CD4-positive, CD25-positive, alpha-beta regulatory T cell (primary cell): ENCODE measurements at regions not wholly inside any gene's neighbourhood (a gene's known extent, or its start where the extent isn't known, plus 50 kb on each side); places are given as distances from the start of the nearest gene placed in this dataset.

Experiments used
- ATAC-seq, 2 donors: fragments of 150-1000 bp; cut with Tn5 transposase; one replicate each; pipeline ENCODE4 v1.10.0; 2021; ENCODE audit warnings: low read depth in 2 of 2, moderate number of reproducible peaks in 2 of 2, moderate library complexity in 1 of 2
- DNase-seq, 3 donors: peaks; one replicate each; pipeline versions ENCODE4 v3.0.0 to v3.0.0-alpha.2; 2012 to 2022; ENCODE audit warnings: mixed read lengths in 1 of 3
- H3K27ac ChIP-seq: one replicate; pipeline ENCODE4 v1.7.0; 2013; ENCODE audit warnings: mild to moderate bottlenecking, low read length; ENCODE audit not compliant: insufficient read depth, poor library complexity, severe bottlenecking
- H3K27me3 ChIP-seq: one replicate; pipeline ENCODE4 v1.7.0; 2013; ENCODE audit warnings: low read length; ENCODE audit not compliant: control insufficient read depth, insufficient read depth
- H3K36me3 ChIP-seq: one replicate; pipeline ENCODE4 v1.7.0; 2013; ENCODE audit warnings: mild to moderate bottlenecking, low read length, moderate library complexity; ENCODE audit not compliant: control insufficient read depth, insufficient read depth
- H3K4me1 ChIP-seq: 2 replicates; pipeline ENCODE4 v1.7.0; 2013; ENCODE audit warnings: mild to moderate bottlenecking, low read length; ENCODE audit not compliant: insufficient read depth, control insufficient read depth, poor library complexity, severe bottlenecking
- H3K4me3 ChIP-seq: one replicate; pipeline ENCODE4 v1.7.0; 2013; ENCODE audit warnings: low read depth, mild to moderate bottlenecking, low read length, moderate library complexity
- H3K9me3 ChIP-seq, 2 experiments: 1 replicate in 1 of 2; 2 replicates in 1 of 2; pipeline ENCODE4 v1.7.0; 2013; ENCODE audit warnings: low read length in 2 of 2, mild to moderate bottlenecking in 1 of 2, moderate library complexity in 1 of 2; ENCODE audit not compliant: control insufficient read depth in 2 of 2
- H3K27ac Mint-ChIP-seq, 3 donors: one replicate each; pipeline ENCODE4 v1.8.0; 2020 to 2022; ENCODE audit warnings: mild to moderate bottlenecking in 3 of 3, mixed read lengths in 3 of 3, moderate library complexity in 2 of 3
- H3K27me3 Mint-ChIP-seq: one replicate; pipeline ENCODE4 v1.8.0; 2022; ENCODE audit warnings: mild to moderate bottlenecking, mixed read lengths
- H3K36me3 Mint-ChIP-seq: one replicate; pipeline ENCODE4 v1.8.0; 2020; ENCODE audit warnings: mixed read lengths
- H3K4me1 Mint-ChIP-seq, 4 donors: one replicate each; pipeline ENCODE4 v1.8.0; 2020 to 2022; ENCODE audit warnings: mixed read lengths in 4 of 4, mild to moderate bottlenecking in 1 of 4
- H3K4me3 Mint-ChIP-seq, 4 donors: one replicate each; pipeline ENCODE4 v1.8.0; 2020 to 2022; ENCODE audit warnings: mild to moderate bottlenecking in 4 of 4, mixed read lengths in 4 of 4, moderate library complexity in 3 of 4
- H3K9me3 Mint-ChIP-seq, 7 donors: one replicate each; pipeline ENCODE4 v1.8.0; 2020 to 2022; ENCODE audit warnings: mixed read lengths in 7 of 7, mild to moderate bottlenecking in 3 of 7, moderate library complexity in 2 of 7

- peaks cover 0 to 3% (median 0%) of the 10 kb centered on the region in 7 donors for H3K9me3 Mint-ChIP-seq
Observed at GRCh38 chr1:98298319-98298718, 363.2 kb upstream of the SNX7 start.

GRCh38 chr1:98296681-98297080, 364.8 kb upstream of the SNX7 start:
- no peak for DNase-seq
- Histone ChIP-seq H3K4me1 (no peaks in the 10 kb centered on the region), H3K27ac (no peak overlapping the region), H3K36me3 (no peaks in the 10 kb centered on the region), H3K27me3 (no peaks in the 10 kb centered on the region), H3K9me3 (no peaks in the 10 kb centered on the region), H3K4me3 (no peak overlapping the region)
- ATAC-seq: no peak
- Mint-ChIP-seq H3K9me3 (peaks cover 0 to 3% (median 0%) of the 10 kb centered on the region in 7 donors), H3K36me3 (no peaks in the 10 kb centered on the region), H3K4me3 (no peak overlapping the region), H3K27me3 (no peaks in the 10 kb centered on the region), H3K27ac (no peak overlapping the region), H3K4me1 (no peaks in the 10 kb centered on the region)

More at GRCh38 chr1:98298319-98298718, 363.2 kb upstream of the SNX7 start:
- Mint-ChIP-seq H3K27me3 (no peaks in the 10 kb centered on the region), H3K36me3 (no peaks in the 10 kb centered on the region), H3K4me3 (no peak overlapping the region), H3K4me1 (no peaks in the 10 kb centered on the region), H3K27ac (no peak overlapping the region)
- Histone ChIP-seq H3K4me1 (no peaks in the 10 kb centered on the region), H3K27ac (no peak overlapping the region), H3K27me3 (no peaks in the 10 kb centered on the region), H3K9me3 (no peaks in the 10 kb centered on the region), H3K4me3 (no peak overlapping the region), H3K36me3 (no peaks in the 10 kb centered on the region)
- no peak for DNase-seq
- no peak for ATAC-seq

GRCh38 chr1:98294127-98294526, 367.4 kb upstream of the SNX7 start:
- ATAC-seq: no peak

GRCh38 chr1:98292994-98293393, 368.5 kb upstream of the SNX7 start:
- H3K27ac ChIP-seq: no peak overlapping the region
- no peaks in the 10 kb centered on the region for H3K36me3 ChIP-seq
- Mint-ChIP-seq H3K27ac (no peak overlapping the region), H3K27me3 (no peaks in the 10 kb centered on the region), H3K36me3 (no peaks in the 10 kb centered on the region), H3K4me3 (no peak overlapping the region), H3K4me1 (no peaks in the 10 kb centered on the region), H3K9me3 (peaks cover 0 to 4% (median 1%) of the 10 kb centered on the region in 7 donors)
- DNase-seq (no peak), ATAC-seq (no peak)
- H3K9me3 ChIP-seq: no peaks in the 10 kb centered on the region
- H3K27me3 ChIP-seq: no peaks in the 10 kb centered on the region
- no peak overlapping the region for H3K4me3 ChIP-seq
- H3K4me1 ChIP-seq: no peaks in the 10 kb centered on the region

More at GRCh38 chr1:98294127-98294526, 367.4 kb upstream of the SNX7 start:
- H3K9me3 ChIP-seq: no peaks in the 10 kb centered on the region
- Mint-ChIP-seq H3K27ac (no peak overlapping the region), H3K4me1 (no peaks in the 10 kb centered on the region), H3K36me3 (no peaks in the 10 kb centered on the region), H3K4me3 (no peak overlapping the region), H3K9me3 (peaks cover 0 to 4% (median 1%) of the 10 kb centered on the region in 7 donors), H3K27me3 (no peaks in the 10 kb centered on the region)
- no peaks in the 10 kb centered on the region for H3K36me3 ChIP-seq
- no peaks in the 10 kb centered on the region for H3K4me1 ChIP-seq
- no peaks in the 10 kb centered on the region for H3K27me3 ChIP-seq
- DNase-seq: no peak
- no peak overlapping the region for H3K27ac ChIP-seq
- H3K4me3 ChIP-seq: no peak overlapping the region

GRCh38 chr1:98289311-98289710, 368.5 kb upstream of the DPYD start:
- no peaks in the 10 kb centered on the region for H3K27me3 Mint-ChIP-seq
- H3K27ac Mint-ChIP-seq: no peak overlapping the region
- no peaks in the 10 kb centered on the region for H3K27me3 ChIP-seq
- no peaks in the 10 kb centered on the region for H3K4me1 ChIP-seq
- no peak overlapping the region for H3K27ac ChIP-seq
- no peaks in the 10 kb centered on the region for H3K36me3 Mint-ChIP-seq
- ATAC-seq (no peak), DNase-seq (no peak)
- H3K9me3 ChIP-seq: no peaks in the 10 kb centered on the region
- no peaks in the 10 kb centered on the region for H3K4me1 Mint-ChIP-seq
- peaks cover 0 to 4% (median 1%) of the 10 kb centered on the region in 7 donors for H3K9me3 Mint-ChIP-seq
- H3K4me3 ChIP-seq: no peak overlapping the region
- H3K4me3 Mint-ChIP-seq: no peak overlapping the region
- no peaks in the 10 kb centered on the region for H3K36me3 ChIP-seq

GRCh38 chr1:98288494-98288893, 367.7 kb upstream of the DPYD start:
- Mint-ChIP-seq H3K4me1 (no peaks in the 10 kb centered on the region), H3K27ac (no peak overlapping the region), H3K9me3 (peaks cover 0 to 5% (median 2%) of the 10 kb centered on the region in 7 donors), H3K4me3 (no peak overlapping the region), H3K36me3 (no peaks in the 10 kb centered on the region), H3K27me3 (no peaks in the 10 kb centered on the region)
- DNase-seq (no peak), ATAC-seq (no peak)
- no peaks in the 10 kb centered on the region for H3K27me3 ChIP-seq
- H3K27ac ChIP-seq: no peak overlapping the region
- H3K36me3 ChIP-seq: no peaks in the 10 kb centered on the region
- no peaks in the 10 kb centered on the region for H3K9me3 ChIP-seq
- H3K4me3 ChIP-seq: no peak overlapping the region
- no peaks in the 10 kb centered on the region for H3K4me1 ChIP-seq

GRCh38 chr1:98287626-98288025, 366.8 kb upstream of the DPYD start:
- H3K27ac Mint-ChIP-seq: no peak overlapping the region
- no peak overlapping the region for H3K4me3 Mint-ChIP-seq
- no peaks in the 10 kb centered on the region for H3K27me3 Mint-ChIP-seq
- no peaks in the 10 kb centered on the region for H3K4me1 Mint-ChIP-seq
- no peaks in the 10 kb centered on the region for H3K4me1 ChIP-seq
- H3K4me3 ChIP-seq: no peak overlapping the region
- H3K36me3 Mint-ChIP-seq: no peaks in the 10 kb centered on the region
- peaks cover 0 to 5% (median 2%) of the 10 kb centered on the region in 7 donors for H3K9me3 Mint-ChIP-seq
- ATAC-seq (no peak), DNase-seq (no peak)
- no peaks in the 10 kb centered on the region for H3K9me3 ChIP-seq
- H3K36me3 ChIP-seq: no peaks in the 10 kb centered on the region
- no peaks in the 10 kb centered on the region for H3K27me3 ChIP-seq
- H3K27ac ChIP-seq: no peak overlapping the region

GRCh38 chr1:98286656-98287055, 365.8 kb upstream of the DPYD start:
- ATAC-seq (no peak), DNase-seq (no peak)
- H3K27me3 Mint-ChIP-seq: no peaks in the 10 kb centered on the region
- Histone ChIP-seq H3K4me1 (no peaks in the 10 kb centered on the region), H3K36me3 (no peaks in the 10 kb centered on the region), H3K27me3 (no peaks in the 10 kb centered on the region), H3K27ac (no peak overlapping the region), H3K4me3 (no peak overlapping the region), H3K9me3 (no peaks in the 10 kb centered on the region)
- H3K4me3 Mint-ChIP-seq: no peak overlapping the region
- H3K36me3 Mint-ChIP-seq: no peaks in the 10 kb centered on the region
- no peaks in the 10 kb centered on the region for H3K4me1 Mint-ChIP-seq
- H3K9me3 Mint-ChIP-seq: peaks cover 0 to 5% (median 2%) of the 10 kb centered on the region in 7 donors
- H3K27ac Mint-ChIP-seq: no peak overlapping the region
